ENCODE measurements at regions not wholly inside any gene's neighbourhood (a gene's known extent, or its start where the extent isn't known, plus 50 kb on each side); places are given as distances from the start of the nearest gene placed in this dataset.

GRCh38 chr15:69757186-69757585 lies 304.6 kb downstream of the RPLP1 start:
- TF ChIP-seq POLR2AphosphoS5 (IDR thresholded peaks at IDR 0.05; ENCODE audit: low read depth, low read length) (no peak), TAF1 (IDR thresholded peaks at IDR 0.05; ENCODE audit: low read depth, low read length) (no peak)
